ENCODE measurements at regions not wholly inside any gene's neighbourhood (a gene's known extent, or its start where the extent isn't known, plus 50 kb on each side); places are given as distances from the start of the nearest gene placed in this dataset.

DNA sequence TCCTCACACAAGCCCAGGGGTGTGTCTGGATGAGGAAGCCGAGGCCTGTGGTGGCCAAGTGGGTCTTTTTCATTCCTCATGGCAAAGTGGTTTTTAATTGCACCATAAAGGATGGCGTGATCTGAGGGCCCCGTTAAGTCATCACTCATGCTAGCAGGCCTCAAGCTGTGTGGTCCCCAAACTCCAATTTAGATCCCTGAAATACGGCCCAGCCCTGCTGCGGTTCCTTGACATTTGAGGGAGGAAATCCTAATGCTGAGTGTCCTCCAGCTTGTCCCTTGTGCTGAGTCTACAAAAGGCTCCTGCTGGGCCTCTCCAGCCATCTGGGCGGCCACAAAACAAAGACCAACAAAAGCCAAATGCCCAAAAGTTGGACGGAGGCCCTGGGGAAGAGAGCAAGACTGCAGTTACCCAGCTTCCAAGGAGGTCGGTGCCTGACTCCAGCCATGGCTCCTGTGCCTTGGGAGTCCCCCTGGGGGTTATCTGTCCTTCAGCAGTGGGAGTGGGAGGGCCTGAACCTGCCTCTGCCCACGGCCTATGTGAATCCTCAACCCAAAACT lies 162.3 kb upstream of the PDE10A start:
- H3K9me3 ChIP-seq (ENCODE audit: low read depth): no peaks in the 10 kb centered on the region
- peaks cover 25% of the 10 kb centered on the region for H3K4me1 ChIP-seq (ENCODE audit: low read depth)
- no peak for TF ChIP-seq CTCF (IDR thresholded peaks at IDR 0.05; ENCODE audit: low read depth, low read length)
- no peaks in the 10 kb centered on the region for H3K27me3 ChIP-seq
- H3K36me3 ChIP-seq: no peaks in the 10 kb centered on the region
- no peak overlapping the region for H3K4me3 ChIP-seq
- no peak for DNase-seq (ENCODE audit: low read depth in 1 of 2, low spot score in 1 of 2)
- no peak overlapping the region for H3K27ac ChIP-seq

- H3K36me3 ChIP-seq: no peaks in the 10 kb centered on the region
Observed at GRCh38 chr6:165823609-165824326, 160.7 kb upstream of the PDE10A start.

GRCh38 chr6:165822501-165822900 lies 159.5 kb upstream of the PDE10A start:
- H3K27me3 ChIP-seq: peaks cover 24% of the 10 kb centered on the region
- no peaks in the 10 kb centered on the region for H3K9me3 ChIP-seq (ENCODE audit: low read depth)
- peak in 1 of 2 donors; percentile 68 for DNase-seq (ENCODE audit: low read depth in 1 of 2, low spot score in 1 of 2)
- H3K4me1 ChIP-seq (ENCODE audit: low read depth): peaks cover 26% of the 10 kb centered on the region
- H3K4me3 ChIP-seq: no peak overlapping the region
- no peak for TF ChIP-seq CTCF (IDR thresholded peaks at IDR 0.05; ENCODE audit: low read depth, low read length)
- no peak overlapping the region for H3K27ac ChIP-seq
- H3K36me3 ChIP-seq: no peaks in the 10 kb centered on the region

More at GRCh38 chr6:165823609-165824326, 160.7 kb upstream of the PDE10A start:
- Histone ChIP-seq H3K27ac (no peak overlapping the region), H3K4me1 (ENCODE audit: low read depth) (peaks cover 26% of the 10 kb centered on the region), H3K4me3 (no peak overlapping the region), H3K9me3 (ENCODE audit: low read depth) (no peaks in the 10 kb centered on the region), H3K27me3 (peaks cover 12% of the 10 kb centered on the region)
- no peak for TF ChIP-seq CTCF (IDR thresholded peaks at IDR 0.05; ENCODE audit: low read depth, low read length)
- no peak for DNase-seq (ENCODE audit: low read depth in 1 of 2, low spot score in 1 of 2)

GRCh38 chr6:165821754-165822153 lies 158.7 kb upstream of the PDE10A start:
- no peak for TF ChIP-seq CTCF (IDR thresholded peaks at IDR 0.05; ENCODE audit: low read depth, low read length)
- H3K4me3 ChIP-seq: no peak overlapping the region
- peaks cover 25% of the 10 kb centered on the region for H3K27me3 ChIP-seq
- no peaks in the 10 kb centered on the region for H3K36me3 ChIP-seq
- no peaks in the 10 kb centered on the region for H3K9me3 ChIP-seq (ENCODE audit: low read depth)
- DNase-seq (ENCODE audit: low read depth in 1 of 2, low spot score in 1 of 2): no peak
- no peak overlapping the region for H3K27ac ChIP-seq
- peaks cover 26% of the 10 kb centered on the region for H3K4me1 ChIP-seq (ENCODE audit: low read depth)

GRCh38 chr6:165820934-165821333 lies 157.9 kb upstream of the PDE10A start:
- peaks cover 25% of the 10 kb centered on the region for H3K27me3 ChIP-seq
- no peak for TF ChIP-seq CTCF (IDR thresholded peaks at IDR 0.05; ENCODE audit: low read depth, low read length)
- H3K4me3 ChIP-seq: no peak overlapping the region
- DNase-seq (ENCODE audit: low read depth in 1 of 2, low spot score in 1 of 2): no peak
- H3K27ac ChIP-seq: no peak overlapping the region
- no peaks in the 10 kb centered on the region for H3K36me3 ChIP-seq
- peaks cover 26% of the 10 kb centered on the region for H3K4me1 ChIP-seq (ENCODE audit: low read depth)
- no peaks in the 10 kb centered on the region for H3K9me3 ChIP-seq (ENCODE audit: low read depth)
